GM23338 (cell line): ENCODE measurements at regions not wholly inside any gene's neighbourhood (a gene's known extent, or its start where the extent isn't known, plus 50 kb on each side); places are given as distances from the start of the nearest gene placed in this dataset.

ENCODE experiments used
- EZH2 ChIP-seq: fragments of 200-600 bp; sonication (generic); IDR thresholded peaks from one replicate; pipeline ENCODE4 v1.8.0; 2017; ENCODE audit warnings: antibody characterized with exemption, mild to moderate bottlenecking, low read depth; ENCODE audit not compliant: unreplicated experiment
- EZH2phosphoT487 ChIP-seq: fragments of 200-600 bp; sonication (generic); IDR thresholded peaks from one replicate; pipeline ENCODE4 v1.8.1; 2018; ENCODE audit warnings: antibody characterized with exemption; ENCODE audit not compliant: unreplicated experiment
- JUNB ChIP-seq: IDR thresholded peaks from one replicate; pipeline ENCODE4 v1.6.1; 2016; ENCODE audit warnings: antibody characterized with exemption; ENCODE audit not compliant: unreplicated experiment
- POLR2AphosphoS5 ChIP-seq: IDR thresholded peaks from 2 replicates; pipeline ENCODE4 v1.6.1; 2016; ENCODE audit warnings: antibody characterized with exemption, low read depth
- STAT1 ChIP-seq: IDR thresholded peaks from one replicate; pipeline ENCODE4 v1.6.1; 2016; ENCODE audit warnings: antibody characterized with exemption; ENCODE audit not compliant: unreplicated experiment
- ZNF114 ChIP-seq: fragments of 250-450 bp; sonication (Bioruptor Pico); IDR thresholded peaks from 2 replicates; pipeline ENCODE4 v1.5.0; 2020; ENCODE audit warnings: mild to moderate bottlenecking, moderate library complexity
- TF ChIP-seq, protein P1 (sequence below): IDR thresholded peaks from 2 replicates; pipeline ENCODE4 v1.6.1; 2016; ENCODE audit warnings: antibody characterized with exemption
- TF ChIP-seq, protein P2 (sequence below), 2 experiments: fragments of 200-600 bp in 1 of 2; sonication (generic) in 1 of 2; conservative IDR thresholded peaks; 2 replicates each; pipeline versions ENCODE4 v1.5.1 to v1.6.1; 2016 to 2017; ENCODE audit warnings: antibody characterized with exemption in 2 of 2, low read depth in 2 of 2, mild to moderate bottlenecking in 2 of 2, moderate library complexity in 1 of 2
- TF ChIP-seq, protein P3 (sequence below): IDR thresholded peaks from one replicate; pipeline ENCODE4 v1.6.1; 2018; ENCODE audit warnings: antibody characterized with exemption; ENCODE audit not compliant: unreplicated experiment

DNA sequence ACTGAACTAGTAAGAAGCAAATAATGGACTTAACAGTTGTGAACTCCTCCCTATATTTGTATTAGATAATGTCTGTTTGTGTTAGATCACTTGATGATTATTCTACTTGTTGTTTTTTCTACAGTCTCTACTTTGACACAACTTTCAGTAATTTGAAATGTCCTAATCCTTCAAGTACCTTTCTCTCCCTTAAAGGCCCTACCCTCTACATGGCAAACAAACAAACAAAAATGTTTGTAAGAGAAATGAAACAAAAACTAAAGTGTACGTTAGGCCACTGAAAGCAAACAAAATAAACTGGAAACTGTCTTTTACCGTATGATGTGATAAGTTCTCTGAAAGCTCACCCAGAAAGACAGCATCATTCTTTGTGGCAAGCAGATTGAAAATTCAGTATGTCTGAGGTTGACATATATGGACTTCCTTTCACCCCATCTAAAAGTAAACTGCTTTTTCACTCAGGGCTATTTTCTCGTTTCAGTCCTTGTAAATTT, 255.9 kb upstream of the SNX7 start:
- TF ChIP-seq, protein P1, sequence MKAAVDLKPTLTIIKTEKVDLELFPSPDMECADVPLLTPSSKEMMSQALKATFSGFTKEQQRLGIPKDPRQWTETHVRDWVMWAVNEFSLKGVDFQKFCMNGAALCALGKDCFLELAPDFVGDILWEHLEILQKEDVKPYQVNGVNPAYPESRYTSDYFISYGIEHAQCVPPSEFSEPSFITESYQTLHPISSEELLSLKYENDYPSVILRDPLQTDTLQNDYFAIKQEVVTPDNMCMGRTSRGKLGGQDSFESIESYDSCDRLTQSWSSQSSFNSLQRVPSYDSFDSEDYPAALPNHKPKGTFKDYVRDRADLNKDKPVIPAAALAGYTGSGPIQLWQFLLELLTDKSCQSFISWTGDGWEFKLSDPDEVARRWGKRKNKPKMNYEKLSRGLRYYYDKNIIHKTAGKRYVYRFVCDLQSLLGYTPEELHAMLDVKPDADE, result no peak
- TF ChIP-seq, protein P2, sequence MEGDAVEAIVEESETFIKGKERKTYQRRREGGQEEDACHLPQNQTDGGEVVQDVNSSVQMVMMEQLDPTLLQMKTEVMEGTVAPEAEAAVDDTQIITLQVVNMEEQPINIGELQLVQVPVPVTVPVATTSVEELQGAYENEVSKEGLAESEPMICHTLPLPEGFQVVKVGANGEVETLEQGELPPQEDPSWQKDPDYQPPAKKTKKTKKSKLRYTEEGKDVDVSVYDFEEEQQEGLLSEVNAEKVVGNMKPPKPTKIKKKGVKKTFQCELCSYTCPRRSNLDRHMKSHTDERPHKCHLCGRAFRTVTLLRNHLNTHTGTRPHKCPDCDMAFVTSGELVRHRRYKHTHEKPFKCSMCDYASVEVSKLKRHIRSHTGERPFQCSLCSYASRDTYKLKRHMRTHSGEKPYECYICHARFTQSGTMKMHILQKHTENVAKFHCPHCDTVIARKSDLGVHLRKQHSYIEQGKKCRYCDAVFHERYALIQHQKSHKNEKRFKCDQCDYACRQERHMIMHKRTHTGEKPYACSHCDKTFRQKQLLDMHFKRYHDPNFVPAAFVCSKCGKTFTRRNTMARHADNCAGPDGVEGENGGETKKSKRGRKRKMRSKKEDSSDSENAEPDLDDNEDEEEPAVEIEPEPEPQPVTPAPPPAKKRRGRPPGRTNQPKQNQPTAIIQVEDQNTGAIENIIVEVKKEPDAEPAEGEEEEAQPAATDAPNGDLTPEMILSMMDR (conservative IDR thresholded peaks at IDR 0.05; ENCODE audit: low read depth in 2 of 2), result no peak
- TF ChIP-seq ZNF114 (CRISPR knock-in tag), result no peak
- TF ChIP-seq, protein P3, sequence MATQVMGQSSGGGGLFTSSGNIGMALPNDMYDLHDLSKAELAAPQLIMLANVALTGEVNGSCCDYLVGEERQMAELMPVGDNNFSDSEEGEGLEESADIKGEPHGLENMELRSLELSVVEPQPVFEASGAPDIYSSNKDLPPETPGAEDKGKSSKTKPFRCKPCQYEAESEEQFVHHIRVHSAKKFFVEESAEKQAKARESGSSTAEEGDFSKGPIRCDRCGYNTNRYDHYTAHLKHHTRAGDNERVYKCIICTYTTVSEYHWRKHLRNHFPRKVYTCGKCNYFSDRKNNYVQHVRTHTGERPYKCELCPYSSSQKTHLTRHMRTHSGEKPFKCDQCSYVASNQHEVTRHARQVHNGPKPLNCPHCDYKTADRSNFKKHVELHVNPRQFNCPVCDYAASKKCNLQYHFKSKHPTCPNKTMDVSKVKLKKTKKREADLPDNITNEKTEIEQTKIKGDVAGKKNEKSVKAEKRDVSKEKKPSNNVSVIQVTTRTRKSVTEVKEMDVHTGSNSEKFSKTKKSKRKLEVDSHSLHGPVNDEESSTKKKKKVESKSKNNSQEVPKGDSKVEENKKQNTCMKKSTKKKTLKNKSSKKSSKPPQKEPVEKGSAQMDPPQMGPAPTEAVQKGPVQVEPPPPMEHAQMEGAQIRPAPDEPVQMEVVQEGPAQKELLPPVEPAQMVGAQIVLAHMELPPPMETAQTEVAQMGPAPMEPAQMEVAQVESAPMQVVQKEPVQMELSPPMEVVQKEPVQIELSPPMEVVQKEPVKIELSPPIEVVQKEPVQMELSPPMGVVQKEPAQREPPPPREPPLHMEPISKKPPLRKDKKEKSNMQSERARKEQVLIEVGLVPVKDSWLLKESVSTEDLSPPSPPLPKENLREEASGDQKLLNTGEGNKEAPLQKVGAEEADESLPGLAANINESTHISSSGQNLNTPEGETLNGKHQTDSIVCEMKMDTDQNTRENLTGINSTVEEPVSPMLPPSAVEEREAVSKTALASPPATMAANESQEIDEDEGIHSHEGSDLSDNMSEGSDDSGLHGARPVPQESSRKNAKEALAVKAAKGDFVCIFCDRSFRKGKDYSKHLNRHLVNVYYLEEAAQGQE, result no peak
- TF ChIP-seq JUNB, result no peak
- TF ChIP-seq EZH2phosphoT487, result no peak
- no peak for TF ChIP-seq EZH2
- no peak for TF ChIP-seq POLR2AphosphoS5
- no peak for TF ChIP-seq STAT1
